ENCODE measurements at regions not wholly inside any gene's neighbourhood (a gene's known extent, or its start where the extent isn't known, plus 50 kb on each side); places are given as distances from the start of the nearest gene placed in this dataset.
"Not testable (repeated sequence)": the region's sequence is repeated elsewhere in the genome, so short reads cannot be mapped to it uniquely, and the experiment has no call there.

- TF ChIP-seq CTCF, EP300 (IDR thresholded peaks at IDR 0.05): not testable (repeated sequence)
Observed at GRCh38 chr1:145488193-145488933, 63.0 kb upstream of the NBPF20 start.

Data from ovary (tissue), 3 donors.